Bone marrow (tissue), 2 donors: ENCODE measurements at regions not wholly inside any gene's neighbourhood (a gene's known extent, or its start where the extent isn't known, plus 50 kb on each side); places are given as distances from the start of the nearest gene placed in this dataset.
"Not testable (repeated sequence)": the region's sequence is repeated elsewhere in the genome, so short reads cannot be mapped to it uniquely, and the experiment has no call there.

ENCODE experiments used
- DNase-seq, 2 donors: peaks; one replicate each; lab custom pipeline; 2025; lab: John Stamatoyannopoulos, UW

- DNase-seq: no peak
These were observed 187.5 kb upstream of the SPTLC3 start for GRCh38 chr20:12821249-12821648.

GRCh38 chr20:12823734-12824133 is 185.0 kb upstream of the SPTLC3 start:
- DNase-seq: no peak

- no peak for DNase-seq
These were observed 184.2 kb upstream of the SPTLC3 start for GRCh38 chr20:12824328-12825225.

GRCh38 chr20:12825226-12825595 is 183.6 kb upstream of the SPTLC3 start:
- no peak for DNase-seq

GRCh38 chr20:12827816-12828385 is 180.9 kb upstream of the SPTLC3 start:
- no peak for DNase-seq

DNA sequence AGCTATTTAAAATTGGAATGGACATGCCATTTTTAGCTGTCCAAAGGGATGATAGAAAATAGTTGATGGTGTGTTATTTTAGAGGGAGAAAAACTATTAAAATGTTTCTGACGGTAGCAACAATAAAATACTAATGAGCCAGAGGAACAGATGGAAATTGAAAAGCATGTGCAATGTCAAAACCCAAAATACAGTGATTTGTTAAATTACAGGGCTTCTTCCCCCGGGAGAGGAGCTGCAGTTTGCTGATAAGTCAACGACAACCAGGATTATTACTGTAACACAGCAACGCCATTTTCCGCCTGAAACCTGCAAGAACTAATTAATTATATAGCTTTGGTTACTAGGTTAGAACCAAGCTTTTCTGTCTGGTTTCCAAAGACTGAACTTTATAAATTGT is 179.6 kb upstream of the SPTLC3 start:
- DNase-seq: no peak

DNA sequence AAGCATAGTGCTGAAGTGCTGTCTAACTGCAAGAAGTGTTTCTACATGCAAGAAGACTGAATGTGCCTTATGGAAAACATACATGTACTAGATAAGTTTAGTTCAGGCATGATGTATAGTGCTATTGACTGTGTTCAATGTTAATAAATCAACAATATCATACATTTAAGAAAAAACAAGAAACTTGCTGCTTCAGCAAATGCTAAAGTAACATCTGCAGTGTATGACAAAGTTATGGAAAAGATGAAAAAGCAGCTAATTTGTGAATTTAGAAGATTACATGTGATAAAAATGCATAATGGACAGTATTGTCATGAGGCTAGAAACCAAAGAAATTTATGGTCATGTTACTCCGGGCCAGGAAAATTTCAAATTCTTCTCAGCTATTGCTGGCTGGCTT is 174.9 kb upstream of the SPTLC3 start:
- DNase-seq: no peak

GRCh38 chr20:12835999-12836398 is 172.8 kb upstream of the SPTLC3 start:
- DNase-seq: no peak

DNA sequence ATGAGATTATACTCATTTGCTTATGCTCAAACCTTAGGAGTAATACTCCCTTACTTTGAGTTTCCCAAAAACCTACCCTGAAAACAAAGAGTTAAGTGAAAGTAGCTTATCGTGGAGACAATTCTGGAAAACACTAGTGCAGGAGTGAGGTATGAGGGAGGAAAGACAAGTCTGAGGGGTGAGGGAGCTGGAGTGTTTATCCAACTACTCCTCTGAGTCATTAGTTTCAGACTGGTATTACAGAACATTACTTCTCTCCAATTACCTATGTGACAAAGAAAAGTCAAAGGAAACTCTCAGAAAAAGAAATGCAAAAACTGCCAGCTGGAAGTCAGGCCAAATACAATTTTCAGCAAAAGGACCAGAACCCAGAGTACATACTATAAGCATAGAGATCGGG is 171.1 kb upstream of the SPTLC3 start:
- no peak for DNase-seq

DNA sequence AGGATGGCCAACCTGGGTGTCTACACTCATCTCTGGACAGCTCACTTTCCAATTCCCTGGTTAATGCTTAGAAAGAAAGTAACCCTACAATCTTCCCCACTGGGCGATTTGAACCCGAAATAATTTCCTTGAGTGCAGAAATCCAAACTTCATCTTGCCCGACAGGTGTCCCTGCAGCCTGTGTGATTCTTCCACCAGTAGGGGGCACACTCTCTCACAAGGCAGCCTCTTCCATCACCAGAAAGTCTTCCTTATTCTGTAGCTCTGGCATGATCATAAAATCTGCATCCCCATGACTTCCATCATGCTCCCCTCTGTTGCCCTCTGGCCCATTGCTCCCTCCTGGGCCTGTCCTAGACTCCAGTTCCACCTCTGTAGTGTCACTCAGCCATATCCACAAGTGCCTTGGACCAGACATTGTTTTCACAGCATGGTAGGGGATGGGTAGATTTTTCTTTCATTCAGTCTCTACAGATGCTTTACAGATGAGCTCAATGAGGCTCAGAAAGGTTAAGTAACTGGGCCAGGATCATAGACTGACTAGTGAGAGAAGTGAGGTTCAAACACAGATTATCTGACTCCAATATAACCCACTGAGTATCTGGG is 170.4 kb upstream of the SPTLC3 start:
- DNase-seq: no peak

DNA sequence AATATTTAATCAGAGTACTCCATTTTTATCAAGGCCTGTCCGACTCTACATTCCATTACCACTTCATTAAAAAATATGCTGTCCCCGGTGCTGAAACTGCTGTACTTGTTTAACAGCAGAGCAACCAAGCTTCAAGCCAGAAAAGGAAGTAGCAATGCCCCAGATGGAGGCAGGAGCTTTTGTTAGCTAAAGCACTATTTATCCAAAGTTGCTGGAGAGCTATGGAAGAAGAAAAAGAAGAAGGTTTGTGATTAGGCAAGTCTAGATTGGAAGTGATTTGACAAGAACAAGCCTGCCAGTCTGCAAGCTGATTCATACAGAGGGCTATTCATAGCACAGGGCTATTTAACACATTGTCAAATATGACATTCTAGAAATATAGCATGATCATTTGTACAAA is 160.9 kb upstream of the SPTLC3 start:
- no peak for DNase-seq

DNA sequence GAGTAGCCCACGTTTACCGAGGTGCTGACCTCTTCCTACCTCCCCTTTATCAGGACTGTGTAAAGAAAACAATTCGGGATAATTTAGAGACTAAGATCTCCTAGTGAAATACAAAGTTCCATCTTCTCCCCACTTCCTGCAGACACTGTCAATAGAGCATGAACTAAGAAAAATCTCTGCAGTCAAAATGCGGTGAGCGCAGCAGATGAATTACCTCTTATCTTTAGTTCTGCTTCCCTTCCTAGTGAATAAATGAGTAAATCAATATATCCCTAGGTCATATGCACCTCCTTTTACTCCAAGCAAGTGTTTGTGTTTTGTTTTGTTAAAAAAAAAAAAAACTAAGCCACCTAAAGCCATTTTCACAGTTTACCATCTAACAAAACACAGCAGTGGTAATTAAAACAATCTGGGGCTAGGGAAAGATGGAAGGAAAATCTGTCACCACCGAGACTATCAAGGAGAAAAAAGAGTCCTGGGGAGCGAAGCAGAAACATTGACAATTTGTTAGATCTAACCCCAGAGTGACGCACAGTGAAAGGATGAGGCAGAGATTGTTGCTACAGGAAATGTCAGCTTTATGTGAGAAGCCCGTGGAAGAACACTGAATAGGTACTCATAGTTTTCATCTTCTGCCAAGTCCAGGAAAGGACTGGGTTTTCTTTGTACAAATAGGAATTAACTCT is 159.4 kb upstream of the SPTLC3 start:
- no peak for DNase-seq

DNA sequence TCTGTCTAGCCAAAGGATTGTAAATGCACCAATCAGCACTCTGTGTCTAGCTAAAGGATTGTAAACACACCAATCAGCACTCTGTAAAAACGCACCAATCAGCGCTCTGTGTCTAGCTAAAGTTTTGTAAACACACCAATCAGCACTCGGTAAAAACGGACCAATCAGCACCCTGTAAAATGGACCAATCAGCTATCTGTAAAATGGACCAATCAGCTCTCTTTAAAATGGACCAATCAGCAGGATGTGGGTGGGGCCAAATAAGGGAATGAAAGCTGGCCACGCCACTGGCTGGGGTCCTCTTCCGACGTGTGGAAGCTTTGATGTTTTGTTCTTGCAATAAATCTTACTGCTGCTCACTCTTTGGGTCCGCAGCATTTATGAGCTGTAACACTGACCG is 151.1 kb upstream of the SPTLC3 start:
- DNase-seq: not testable (repeated sequence)

DNA sequence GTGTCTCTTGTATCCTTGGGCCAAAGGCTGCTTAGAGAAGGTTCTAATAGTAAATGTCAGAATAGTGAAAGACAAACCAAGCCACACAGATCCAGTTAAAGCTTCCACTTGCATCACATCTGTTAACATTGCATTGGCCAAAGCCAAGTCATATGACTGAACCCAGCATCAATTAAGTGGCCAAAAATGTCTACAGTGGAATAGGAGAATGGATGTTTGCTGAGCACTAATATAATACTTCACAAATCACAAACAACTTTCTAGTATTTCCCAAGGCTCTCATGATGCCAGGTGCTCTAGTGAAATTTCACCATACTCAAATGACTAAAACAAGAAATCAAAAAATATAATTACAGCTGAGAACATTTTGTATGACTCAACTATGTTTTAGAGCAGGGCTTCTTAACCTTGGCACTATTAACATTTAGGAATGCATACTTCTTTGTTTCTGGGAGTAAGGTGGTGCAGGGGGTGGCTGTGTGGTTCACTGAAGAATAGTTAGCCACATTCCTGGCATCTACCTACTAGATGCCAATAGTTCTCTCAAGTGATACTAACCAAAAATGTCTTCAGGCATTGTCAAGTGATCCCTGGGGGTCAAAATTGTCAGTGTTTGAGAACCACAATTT is 148.0 kb upstream of the SPTLC3 start:
- DNase-seq: no peak

GRCh38 chr20:12869669-12870068 is 139.1 kb upstream of the SPTLC3 start:
- DNase-seq: no peak

- no peak for DNase-seq
These were observed 138.2 kb upstream of the SPTLC3 start for GRCh38 chr20:12870588-12870987.

GRCh38 chr20:12874933-12875332 is 133.8 kb upstream of the SPTLC3 start:
- DNase-seq: no peak

- DNase-seq: no peak
These were observed 133.3 kb upstream of the SPTLC3 start for GRCh38 chr20:12875510-12875909.

- DNase-seq: no peak
These were observed 125.8 kb upstream of the SPTLC3 start for GRCh38 chr20:12882832-12883506.

DNA sequence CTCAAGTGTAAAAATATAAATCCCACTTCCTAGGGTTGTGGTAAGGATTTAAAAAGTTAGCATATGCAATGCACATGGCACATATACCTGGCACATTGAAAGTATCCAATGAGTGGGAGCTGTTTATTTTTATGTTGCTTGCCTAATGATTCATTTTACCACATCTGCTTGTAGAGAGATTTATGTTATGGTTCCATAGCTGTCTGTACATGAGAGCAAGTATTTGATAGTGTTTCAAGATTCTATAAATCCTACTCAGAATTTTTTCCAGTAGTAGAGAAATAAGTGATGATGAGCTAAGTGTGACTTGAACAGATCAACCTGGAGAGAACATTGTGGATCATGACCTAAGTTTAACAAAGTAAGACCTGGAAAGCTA is 125.3 kb upstream of the SPTLC3 start:
- DNase-seq: no peak

DNA sequence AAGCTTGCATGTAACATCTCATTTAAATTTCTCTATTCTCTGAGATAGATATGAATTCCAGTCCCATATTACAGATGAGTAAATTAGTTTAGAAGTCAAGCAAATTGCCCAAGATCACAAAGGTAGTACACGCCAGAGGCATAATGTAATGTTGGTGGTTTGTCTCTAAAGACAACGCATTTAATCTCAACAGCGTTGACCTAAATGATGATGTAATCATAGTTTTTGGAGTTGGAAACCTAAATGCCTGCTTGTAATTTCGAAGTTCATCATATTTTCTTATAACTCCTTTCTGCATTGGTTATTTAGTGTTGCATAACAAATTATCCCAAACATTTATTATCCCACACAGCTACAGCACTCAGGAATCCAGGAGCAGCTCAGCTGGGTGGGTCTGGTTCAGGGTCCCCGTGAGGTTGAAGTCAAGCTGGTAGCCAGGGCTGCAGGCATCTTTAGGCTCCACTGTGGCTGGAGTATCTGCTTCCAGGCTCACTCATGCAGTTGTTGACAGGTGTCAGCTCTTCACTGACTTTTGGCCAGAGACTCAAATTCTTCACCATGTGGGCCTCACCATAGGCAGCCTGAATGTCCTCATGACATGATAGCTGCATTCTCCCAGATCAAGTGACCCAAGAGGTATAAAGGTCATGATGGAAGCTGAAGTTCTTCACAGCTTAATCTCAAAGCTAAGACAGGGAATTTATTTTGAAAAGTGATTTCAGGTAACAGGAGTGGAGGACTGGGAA is 122.0 kb upstream of the SPTLC3 start:
- DNase-seq: no peak
